Astrocyte (in vitro differentiated cells and primary cell): ENCODE measurements at regions not wholly inside any gene's neighbourhood (a gene's known extent, or its start where the extent isn't known, plus 50 kb on each side); places are given as distances from the start of the nearest gene placed in this dataset.

Experiments
- DNase-seq: peaks from one replicate; pipeline ENCODE4 v3.0.0-alpha.2; 2010; ENCODE audit warnings: low read depth
- FAIRE-seq: peaks from 2 replicates; lab custom pipeline; 2011; peaks lifted over from hg19 to GRCh38; lab: Jason Lieb, UNC
- H2AFZ ChIP-seq: 2 replicates; pipeline ENCODE4 v1.6.0; 2012; ENCODE audit warnings: low read depth, low read length, inconsistent platforms
- H3K27ac ChIP-seq: 2 replicates; pipeline ENCODE4 v1.5.1; 2011; ENCODE audit warnings: low read depth, low read length, inconsistent platforms
- H3K27me3 ChIP-seq: 2 replicates; pipeline ENCODE4 v1.6.0; 2011; ENCODE audit warnings: low read length, inconsistent platforms; ENCODE audit not compliant: insufficient read depth
- H3K36me3 ChIP-seq: 2 replicates; pipeline ENCODE4 v1.5.1; 2011; ENCODE audit warnings: low read length, inconsistent platforms; ENCODE audit not compliant: insufficient read depth
- H3K4me1 ChIP-seq: 2 replicates; pipeline ENCODE4 v1.5.1; 2011; ENCODE audit warnings: low read length, inconsistent platforms; ENCODE audit not compliant: insufficient read depth
- H3K4me2 ChIP-seq: 2 replicates; pipeline ENCODE4 v1.6.0; 2012; ENCODE audit warnings: low read length, inconsistent platforms
- H3K4me3 ChIP-seq: 2 replicates; pipeline ENCODE4 v1.5.1; 2011; ENCODE audit warnings: low read depth, mild to moderate bottlenecking, low read length, inconsistent platforms; ENCODE audit not compliant: insufficient read depth
- H3K79me2 ChIP-seq: 2 replicates; pipeline ENCODE4 v1.6.0; 2012; ENCODE audit warnings: mild to moderate bottlenecking, low read length, inconsistent platforms; ENCODE audit not compliant: insufficient read depth
- H3K9ac ChIP-seq: 2 replicates; pipeline ENCODE4 v1.6.0; 2012; ENCODE audit warnings: mild to moderate bottlenecking, low read length, inconsistent platforms
- H3K9me3 ChIP-seq: 2 replicates; pipeline ENCODE4 v1.5.1; 2012; ENCODE audit warnings: low read depth, mild to moderate bottlenecking, low read length, inconsistent platforms; ENCODE audit not compliant: insufficient read depth
- H4K20me1 ChIP-seq: 2 replicates; pipeline ENCODE4 v1.6.0; 2012; ENCODE audit warnings: low read length, inconsistent platforms; ENCODE audit not compliant: insufficient read depth
- H3K27ac Mint-ChIP-seq: one replicate; pipeline ENCODE4 v1.8.0; 2021; ENCODE audit warnings: mild to moderate bottlenecking, mixed read lengths; ENCODE audit not compliant: unreplicated experiment
- H3K27me3 Mint-ChIP-seq: one replicate; pipeline ENCODE4 v1.8.0; 2021; ENCODE audit warnings: low read depth, mixed read lengths; ENCODE audit not compliant: unreplicated experiment
- H3K36me3 Mint-ChIP-seq: one replicate; pipeline ENCODE4 v1.8.0; 2021; ENCODE audit warnings: low read depth, mixed read lengths; ENCODE audit not compliant: unreplicated experiment
- H3K4me1 Mint-ChIP-seq: one replicate; pipeline ENCODE4 v1.8.0; 2021; ENCODE audit warnings: low read depth, mixed read lengths; ENCODE audit not compliant: unreplicated experiment
- H3K4me3 Mint-ChIP-seq: one replicate; pipeline ENCODE4 v1.8.0; 2021; ENCODE audit warnings: mild to moderate bottlenecking, moderate library complexity, mixed read lengths; ENCODE audit not compliant: unreplicated experiment
- H3K9me3 Mint-ChIP-seq: one replicate; pipeline ENCODE4 v1.8.0; 2021; ENCODE audit warnings: mild to moderate bottlenecking, mixed read lengths; ENCODE audit not compliant: unreplicated experiment
- EZH2 ChIP-seq: IDR thresholded peaks from 2 replicates; pipeline ENCODE4 v1.6.1; 2012; ENCODE audit warnings: mild to moderate bottlenecking, low read length, inconsistent platforms; ENCODE audit not compliant: insufficient read depth
- TF ChIP-seq, protein P1 (sequence below): IDR thresholded peaks from 2 replicates; pipeline ENCODE4 v1.5.1; 2011; ENCODE audit warnings: low read depth, mild to moderate bottlenecking, inconsistent platforms, low read length, moderate library complexity; ENCODE audit not compliant: insufficient read depth

DNA sequence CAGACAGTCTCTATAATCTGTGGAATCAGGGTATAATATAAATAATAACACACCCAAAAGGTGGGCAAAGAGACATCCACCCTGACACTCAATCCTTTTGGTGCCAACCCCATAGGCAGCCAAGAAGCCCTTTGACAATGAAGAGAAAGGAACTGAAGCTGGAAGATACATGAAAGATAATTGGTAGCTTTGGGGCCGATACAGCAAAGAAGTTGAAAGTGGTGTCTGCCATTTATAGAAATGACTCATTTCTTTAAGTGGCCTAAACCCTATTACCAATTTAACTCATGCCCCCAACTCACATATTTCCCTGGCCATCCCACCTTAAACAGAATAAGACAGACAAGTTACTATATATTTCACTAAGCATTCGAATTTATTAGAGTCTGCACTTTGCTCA, 167.0 kb downstream of the ZC3H11B start:
- Histone ChIP-seq H3K4me2 (no peak overlapping the region), H3K9ac (no peak overlapping the region), H2AFZ (no peak overlapping the region), H3K79me2 (no peaks in the 10 kb centered on the region), H3K36me3 (no peaks in the 10 kb centered on the region), H3K4me3 (no peak overlapping the region), H3K4me1 (peaks cover 13% of the 10 kb centered on the region), H4K20me1 (no peaks in the 10 kb centered on the region), H3K27ac (no peak overlapping the region), H3K27me3 (no peaks in the 10 kb centered on the region), H3K9me3 (no peaks in the 10 kb centered on the region)
- Mint-ChIP-seq H3K36me3 (no peaks in the 10 kb centered on the region), H3K4me1 (peaks cover 20% of the 10 kb centered on the region), H3K27ac (no peak overlapping the region), H3K4me3 (no peak overlapping the region), H3K27me3 (no peaks in the 10 kb centered on the region), H3K9me3 (no peaks in the 10 kb centered on the region)
- DNase-seq (no peak), FAIRE-seq (no peak)
- TF ChIP-seq EZH2 = no peak
- TF ChIP-seq, protein P1, sequence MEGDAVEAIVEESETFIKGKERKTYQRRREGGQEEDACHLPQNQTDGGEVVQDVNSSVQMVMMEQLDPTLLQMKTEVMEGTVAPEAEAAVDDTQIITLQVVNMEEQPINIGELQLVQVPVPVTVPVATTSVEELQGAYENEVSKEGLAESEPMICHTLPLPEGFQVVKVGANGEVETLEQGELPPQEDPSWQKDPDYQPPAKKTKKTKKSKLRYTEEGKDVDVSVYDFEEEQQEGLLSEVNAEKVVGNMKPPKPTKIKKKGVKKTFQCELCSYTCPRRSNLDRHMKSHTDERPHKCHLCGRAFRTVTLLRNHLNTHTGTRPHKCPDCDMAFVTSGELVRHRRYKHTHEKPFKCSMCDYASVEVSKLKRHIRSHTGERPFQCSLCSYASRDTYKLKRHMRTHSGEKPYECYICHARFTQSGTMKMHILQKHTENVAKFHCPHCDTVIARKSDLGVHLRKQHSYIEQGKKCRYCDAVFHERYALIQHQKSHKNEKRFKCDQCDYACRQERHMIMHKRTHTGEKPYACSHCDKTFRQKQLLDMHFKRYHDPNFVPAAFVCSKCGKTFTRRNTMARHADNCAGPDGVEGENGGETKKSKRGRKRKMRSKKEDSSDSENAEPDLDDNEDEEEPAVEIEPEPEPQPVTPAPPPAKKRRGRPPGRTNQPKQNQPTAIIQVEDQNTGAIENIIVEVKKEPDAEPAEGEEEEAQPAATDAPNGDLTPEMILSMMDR = no peak

DNA sequence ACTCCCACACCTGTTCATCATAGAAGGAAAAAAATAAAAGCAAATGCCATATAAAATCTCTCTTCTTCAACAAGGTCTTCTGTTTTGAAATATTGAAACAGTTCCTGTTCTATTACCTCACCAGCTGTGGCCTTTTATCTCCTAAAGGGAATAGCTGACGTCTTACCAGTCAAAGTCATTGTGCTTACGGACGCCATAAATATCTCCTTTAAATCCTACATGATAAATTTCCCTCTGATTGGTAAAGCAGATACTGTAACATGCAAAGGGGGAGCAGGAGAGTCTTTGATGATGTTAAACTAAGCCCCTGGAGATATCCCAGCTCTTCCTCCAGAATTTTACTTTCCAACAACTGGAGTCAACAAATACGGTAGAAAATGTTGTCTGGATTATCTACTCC, 168.4 kb downstream of the ZC3H11B start:
- TF ChIP-seq, protein P1 = no peak
- TF ChIP-seq EZH2 = no peak
- no peak overlapping the region for H3K27ac ChIP-seq
- peak; percentile 19 for DNase-seq
- no peak for FAIRE-seq
- H3K36me3 ChIP-seq = no peaks in the 10 kb centered on the region
- H2AFZ ChIP-seq = no peak overlapping the region
- H3K4me1 ChIP-seq = peaks cover 13% of the 10 kb centered on the region
- no peak overlapping the region for H3K9ac ChIP-seq
- H3K4me3 ChIP-seq = no peak overlapping the region
- no peak overlapping the region for H3K27ac Mint-ChIP-seq
- H3K27me3 Mint-ChIP-seq = no peaks in the 10 kb centered on the region
- H3K4me3 Mint-ChIP-seq = no peak overlapping the region
- H3K4me2 ChIP-seq = peak overlapping the region; percentile 13
- H3K27me3 ChIP-seq = no peaks in the 10 kb centered on the region
- no peaks in the 10 kb centered on the region for H3K79me2 ChIP-seq
- peaks cover 20% of the 10 kb centered on the region for H3K4me1 Mint-ChIP-seq
- H3K36me3 Mint-ChIP-seq = no peaks in the 10 kb centered on the region
- no peaks in the 10 kb centered on the region for H3K9me3 Mint-ChIP-seq
- no peaks in the 10 kb centered on the region for H4K20me1 ChIP-seq
- no peaks in the 10 kb centered on the region for H3K9me3 ChIP-seq

DNA sequence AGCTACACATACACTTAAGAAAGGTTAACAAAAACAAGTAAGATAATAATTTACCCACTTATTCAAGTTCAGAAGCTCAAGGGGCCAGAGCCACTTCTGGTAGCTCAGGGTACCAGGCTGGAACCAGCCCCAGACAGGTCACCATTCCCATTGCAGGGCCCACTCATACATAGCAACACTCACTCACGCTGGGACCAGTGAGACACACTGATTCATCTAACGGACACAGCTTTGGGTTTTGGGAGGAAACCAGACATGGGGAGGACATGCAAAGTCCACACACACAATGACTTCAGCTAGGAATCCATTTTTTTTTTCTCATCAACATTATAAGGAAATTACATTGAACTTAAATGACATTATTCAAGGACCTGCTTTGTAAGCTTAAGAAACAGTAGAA, 169.1 kb downstream of the ZC3H11B start:
- Histone ChIP-seq H3K4me3 (no peak overlapping the region), H3K36me3 (no peaks in the 10 kb centered on the region), H3K79me2 (no peaks in the 10 kb centered on the region), H3K27ac (no peak overlapping the region), H4K20me1 (no peaks in the 10 kb centered on the region), H3K27me3 (no peaks in the 10 kb centered on the region), H3K4me2 (no peak overlapping the region), H2AFZ (no peak overlapping the region), H3K9ac (no peak overlapping the region), H3K4me1 (peaks cover 13% of the 10 kb centered on the region), H3K9me3 (no peaks in the 10 kb centered on the region)
- TF ChIP-seq, protein P1 = no peak
- TF ChIP-seq EZH2 = no peak
- H3K9me3 Mint-ChIP-seq = no peaks in the 10 kb centered on the region
- H3K36me3 Mint-ChIP-seq = no peaks in the 10 kb centered on the region
- H3K27ac Mint-ChIP-seq = no peak overlapping the region
- peaks cover 19% of the 10 kb centered on the region for H3K4me1 Mint-ChIP-seq
- DNase-seq (peak; percentile 42), FAIRE-seq (no peak)
- no peak overlapping the region for H3K4me3 Mint-ChIP-seq
- no peaks in the 10 kb centered on the region for H3K27me3 Mint-ChIP-seq
